RWPE1 (cell line): ENCODE measurements at regions not wholly inside any gene's neighbourhood (a gene's known extent, or its start where the extent isn't known, plus 50 kb on each side); places are given as distances from the start of the nearest gene placed in this dataset.

ENCODE experiments used
- CTCF ChIA-PET: fragments of 350-600 bp; sonication (Branson Sonifier 250); formaldehyde crosslinking; extraction: SDS; loops from one replicate; lab custom pipeline; 2021; lab: Yijun Ruan, JAX
- POLR2A ChIA-PET: fragments of 400-600 bp; formaldehyde crosslinking; extraction: SDS; loops from one replicate; lab custom pipeline; 2020; ENCODE audit warnings: antibody characterized with exemption; ENCODE audit not compliant: low non-redundant PET; lab: Yijun Ruan, JAX
- DNase-seq: peaks from one replicate; pipeline ENCODE4 v3.0.0; 2012; ENCODE audit warnings: low spot score
- H3K27ac ChIP-seq: fragments of 450-650 bp; 2 replicates; pipeline ENCODE4 v1.5.1; 2017
- CTCF ChIP-seq: fragments of 450-650 bp; conservative IDR thresholded peaks from 2 replicates; pipeline ENCODE4 v1.5.1; 2017; ENCODE audit warnings: low read depth, mild to moderate bottlenecking

GRCh38 chr13:105349082-105349723, 1186.3 kb downstream of the EFNB2 start:
- no peak for DNase-seq
- no peak for TF ChIP-seq CTCF
- CTCF ChIA-PET = no interaction called here
- POLR2A ChIA-PET = no interaction called here
- H3K27ac ChIP-seq = no peak overlapping the region

GRCh38 chr13:105346141-105346775, 1189.2 kb downstream of the EFNB2 start:
- ChIA-PET POLR2A (no interaction called here), CTCF (no interaction called here)
- peak; percentile 60 for DNase-seq
- H3K27ac ChIP-seq = no peak overlapping the region
- TF ChIP-seq CTCF = no peak

- no peak for DNase-seq
- no peak overlapping the region for H3K27ac ChIP-seq
- TF ChIP-seq CTCF = no peak
- ChIA-PET CTCF (no interaction called here), POLR2A (no interaction called here)
These were observed 1189.7 kb downstream of the EFNB2 start for GRCh38 chr13:105345730-105346129.

- CTCF ChIA-PET = no interaction called here
- H3K27ac ChIP-seq = no peak overlapping the region
- DNase-seq = no peak
- POLR2A ChIA-PET = no interaction called here
- TF ChIP-seq CTCF = no peak
These were observed 1190.3 kb downstream of the EFNB2 start for GRCh38 chr13:105345131-105345530.

- TF ChIP-seq CTCF = no peak
- no peak for DNase-seq
- POLR2A ChIA-PET = no interaction called here
- no peak overlapping the region for H3K27ac ChIP-seq
- CTCF ChIA-PET = no interaction called here
These were observed 1192.2 kb downstream of the EFNB2 start for GRCh38 chr13:105343134-105343806.

GRCh38 chr13:105342281-105342820, 1193.1 kb downstream of the EFNB2 start:
- POLR2A ChIA-PET = no interaction called here
- no peak overlapping the region for H3K27ac ChIP-seq
- TF ChIP-seq CTCF = no peak
- CTCF ChIA-PET = no interaction called here
- no peak for DNase-seq
